NCI-H1105 (cell line): ENCODE measurements at regions not wholly inside any gene's neighbourhood (a gene's known extent, or its start where the extent isn't known, plus 50 kb on each side); places are given as distances from the start of the nearest gene placed in this dataset.
"Not testable (repeated sequence)": the region's sequence is repeated elsewhere in the genome, so short reads cannot be mapped to it uniquely, and the experiment has no call there.

Experiments
- DNase-seq: peaks from one replicate; lab custom pipeline; 2025; lab: John Stamatoyannopoulos, UW

- no peak for DNase-seq
These were observed 161.6 kb downstream of the DDX1 start for GRCh38 chr2:15753233-15753798.

GRCh38 chr2:15753811-15754702 is 162.4 kb downstream of the DDX1 start:
- no peak for DNase-seq

- DNase-seq, result no peak
These were observed 163.0 kb downstream of the DDX1 start for GRCh38 chr2:15754703-15755099.

GRCh38 chr2:15755528-15755927 is 163.9 kb downstream of the DDX1 start:
- no peak for DNase-seq

- DNase-seq, result no peak
These were observed 164.4 kb downstream of the DDX1 start for GRCh38 chr2:15756011-15756550.

DNA sequence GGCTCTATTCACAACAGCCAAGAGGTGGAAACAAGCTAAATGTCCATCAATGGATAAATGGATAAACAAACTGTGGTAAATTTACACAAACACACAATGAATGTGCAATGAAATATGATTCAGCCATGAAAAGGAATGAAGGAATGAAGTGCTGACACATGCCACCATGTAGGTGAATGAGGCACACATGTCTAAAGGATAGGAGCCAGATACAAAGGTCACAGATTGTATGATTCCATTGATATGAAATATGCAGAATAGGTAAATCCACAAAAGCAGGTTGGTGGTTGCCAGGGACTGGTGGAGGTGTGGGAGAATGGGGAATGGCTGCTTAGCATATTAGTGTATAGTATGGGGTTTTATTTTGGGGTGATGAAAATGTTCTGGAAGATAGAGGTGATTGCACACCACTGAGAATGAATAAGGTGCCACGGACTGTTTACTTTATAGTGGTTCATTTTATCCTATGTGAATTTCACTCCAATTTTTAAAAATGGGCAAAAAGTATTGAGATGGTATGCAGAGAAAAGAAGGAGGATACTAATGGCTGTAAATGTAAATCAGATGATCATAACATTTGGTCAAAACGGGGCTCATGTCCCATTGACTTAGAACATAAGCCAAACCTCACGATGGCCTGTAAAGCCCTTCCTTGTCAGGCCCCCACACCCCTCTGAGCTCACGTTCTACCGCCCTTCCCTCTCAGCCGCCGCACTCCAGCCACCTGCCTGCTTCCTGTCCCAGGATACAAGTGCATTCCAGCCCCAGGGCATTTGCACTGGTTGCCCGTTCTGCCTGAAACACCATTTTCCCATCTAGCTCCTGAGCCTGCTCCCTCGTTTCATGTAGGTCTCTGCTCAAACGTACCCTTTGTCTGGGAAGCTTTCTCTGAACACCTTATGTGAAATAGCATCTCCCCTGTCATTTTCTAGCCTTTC is 165.5 kb downstream of the DDX1 start:
- DNase-seq, result no peak

GRCh38 chr2:15757820-15758586 is 166.3 kb downstream of the DDX1 start:
- DNase-seq, result no peak

GRCh38 chr2:15758848-15759247 is 167.2 kb downstream of the DDX1 start:
- no peak for DNase-seq

- DNase-seq, result no peak
These were observed 167.7 kb downstream of the DDX1 start for GRCh38 chr2:15759385-15759784.

DNA sequence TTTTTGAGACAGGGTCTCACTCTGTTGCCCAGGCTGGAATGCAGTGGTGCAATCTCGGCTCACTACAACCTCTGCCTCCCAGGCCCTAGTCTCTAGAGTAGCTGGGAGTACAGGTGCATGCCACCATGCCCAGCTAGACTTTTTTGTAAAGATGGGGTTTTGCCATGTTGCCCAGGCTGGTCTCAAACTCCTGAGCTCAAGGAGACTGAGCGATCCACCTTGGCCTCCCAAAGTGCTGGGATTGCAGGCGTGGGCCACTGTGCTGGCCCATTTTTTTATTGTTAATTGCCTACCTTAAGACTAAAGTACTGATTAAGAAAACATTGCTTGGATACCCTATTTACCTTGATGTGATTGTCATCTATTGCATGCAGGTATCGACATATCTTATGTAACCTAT is 168.1 kb downstream of the DDX1 start:
- not testable (repeated sequence) for DNase-seq

DNA sequence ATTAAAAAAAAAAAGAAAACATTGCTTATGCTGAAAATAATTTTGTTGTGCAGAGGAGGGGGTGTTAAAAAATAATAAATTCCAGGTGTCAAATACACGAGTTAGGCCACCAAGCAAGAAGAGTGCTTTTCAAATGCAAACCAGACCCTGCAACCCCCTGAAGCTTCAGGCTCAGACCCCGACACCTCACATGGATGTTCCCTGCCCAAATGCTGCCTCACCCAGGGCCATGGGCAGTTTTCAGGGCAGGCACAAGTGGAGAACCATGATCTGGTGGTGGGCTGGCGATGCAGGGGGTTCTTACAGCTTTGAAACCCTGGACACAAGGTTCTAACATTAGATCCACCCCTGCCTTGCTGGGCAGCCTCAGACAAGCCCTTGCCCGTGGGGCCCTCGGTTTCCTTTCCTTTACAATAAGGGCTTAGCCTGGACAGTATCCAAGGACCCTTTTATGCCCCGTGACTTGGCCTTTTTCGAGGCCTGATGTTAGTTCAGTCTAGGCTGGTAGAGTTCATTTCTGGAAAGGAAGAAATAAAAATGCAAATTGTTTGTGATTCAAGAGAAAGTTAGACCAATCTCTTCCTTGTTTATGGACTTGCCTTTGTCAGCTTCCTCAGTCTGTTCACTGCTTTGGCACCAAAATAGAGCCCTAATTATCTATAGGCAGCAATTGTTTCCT is 168.7 kb downstream of the DDX1 start:
- DNase-seq, result no peak

- no peak for DNase-seq
These were observed 169.4 kb downstream of the DDX1 start for GRCh38 chr2:15761056-15761455.

DNA sequence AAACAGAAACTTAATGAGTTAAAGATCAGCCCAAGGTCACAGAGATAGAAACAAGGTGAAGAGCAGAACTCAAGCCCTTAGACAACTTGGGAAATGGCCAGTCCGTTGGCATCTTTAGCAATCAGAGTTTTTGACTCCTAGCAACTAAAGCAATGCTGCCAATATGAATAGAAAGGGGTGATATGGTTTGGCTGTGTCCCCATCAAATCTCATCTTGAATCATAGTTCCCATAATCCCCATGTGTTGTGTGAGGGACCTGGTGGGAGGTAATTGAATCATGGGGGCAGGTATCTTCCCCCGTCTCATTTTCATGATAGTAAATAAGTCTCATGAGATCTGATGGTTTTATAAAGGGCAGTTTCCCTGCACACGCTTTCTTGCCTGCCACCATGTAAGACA is 170.2 kb downstream of the DDX1 start:
- no peak for DNase-seq

DNA sequence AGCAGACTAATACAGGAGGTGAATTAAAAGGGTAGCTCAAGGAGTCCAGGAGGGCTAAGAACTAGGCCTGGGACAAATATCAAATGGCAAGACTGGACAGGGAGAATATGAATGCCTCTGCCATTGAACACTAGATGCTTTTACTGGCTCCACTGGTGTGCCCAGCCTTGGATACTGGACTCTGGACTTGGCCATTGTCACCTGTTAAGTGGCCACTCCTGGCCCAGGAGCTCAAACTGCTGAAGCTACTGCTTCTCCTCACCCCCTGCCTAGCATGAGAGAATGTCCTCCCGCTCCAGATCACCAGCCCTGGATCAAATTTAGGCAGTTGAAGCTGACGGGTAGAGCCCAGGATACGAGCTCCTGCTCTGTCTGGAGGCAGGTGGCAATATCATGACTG is 170.8 kb downstream of the DDX1 start:
- no peak for DNase-seq

DNA sequence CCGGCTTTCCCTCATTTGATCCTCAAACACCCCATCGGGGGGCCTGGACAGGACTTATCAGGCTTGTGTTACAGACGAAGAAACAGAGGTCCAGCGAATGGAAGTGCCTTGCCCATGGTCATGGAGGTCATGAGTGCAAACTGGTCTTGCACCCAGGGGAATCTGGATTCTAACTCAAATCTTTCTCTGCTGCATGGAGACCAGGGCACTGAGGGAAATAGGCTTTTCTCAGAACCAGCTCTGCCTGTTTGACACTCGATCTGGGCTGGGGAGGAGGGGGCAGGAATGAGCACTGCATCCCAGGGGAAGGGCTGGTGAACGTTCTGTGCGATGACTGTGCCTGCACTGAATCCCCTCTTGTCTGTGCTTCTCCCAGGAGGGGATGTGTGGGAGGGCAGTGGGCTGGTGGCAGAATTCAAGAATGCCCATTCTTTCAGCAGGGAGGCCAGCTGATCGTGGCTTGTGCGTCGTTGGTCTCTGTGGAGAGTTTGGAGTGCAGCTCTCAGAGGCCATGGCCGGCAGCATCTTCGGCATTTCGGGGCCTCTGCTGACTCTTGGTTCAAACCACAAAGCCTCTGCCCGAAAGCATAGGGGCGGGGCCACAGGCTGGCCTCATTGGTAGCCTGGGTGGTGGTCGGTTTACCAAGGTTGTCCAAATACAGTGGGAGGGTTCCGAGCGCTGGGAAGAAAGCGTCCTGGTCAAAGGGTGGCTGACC is 171.6 kb downstream of the DDX1 start:
- DNase-seq, result no peak

DNA sequence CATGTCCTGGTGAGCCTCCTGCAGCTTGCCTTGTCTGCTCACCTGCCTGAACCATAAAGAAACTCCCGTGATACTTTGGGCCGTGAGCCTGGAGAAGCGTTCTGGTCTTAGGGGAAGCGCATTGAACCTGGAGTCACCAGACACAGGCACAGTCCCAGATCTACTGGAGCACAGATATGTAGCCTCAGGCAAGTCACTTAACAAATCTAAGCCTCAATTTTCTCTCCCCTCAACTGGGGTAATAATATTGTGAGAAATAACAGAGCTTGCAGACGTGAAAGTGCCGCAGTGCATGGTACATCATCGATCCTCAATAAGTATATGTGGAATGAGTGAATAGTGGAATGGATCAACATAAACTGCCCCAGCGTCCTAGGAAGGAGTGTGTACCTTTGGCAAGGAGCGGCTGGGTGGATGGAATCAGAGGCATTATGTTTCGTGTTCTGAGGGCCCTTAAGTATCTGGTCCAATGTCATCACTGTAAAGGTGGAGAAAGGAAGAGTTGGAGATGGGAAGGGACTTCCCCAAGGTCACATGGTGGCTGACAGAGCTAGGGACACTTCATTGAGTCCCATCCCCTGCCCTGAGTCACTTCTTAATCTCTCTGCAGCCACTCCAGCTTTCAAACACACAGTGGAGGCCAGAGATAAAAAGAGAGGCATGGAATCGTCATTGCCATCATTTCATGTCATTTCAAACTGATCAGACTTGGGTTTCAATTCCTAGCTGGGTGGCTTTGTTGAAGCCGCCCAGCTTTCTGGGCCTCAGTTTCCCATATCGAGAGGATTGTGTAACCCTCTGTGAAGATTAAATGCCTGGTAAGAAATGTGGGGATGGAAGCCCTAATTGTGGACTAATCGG is 172.4 kb downstream of the DDX1 start:
- no peak for DNase-seq

GRCh38 chr2:15764683-15765011 is 173.0 kb downstream of the DDX1 start:
- no peak for DNase-seq

GRCh38 chr2:15765211-15765610 is 173.5 kb downstream of the DDX1 start:
- no peak for DNase-seq

- no peak for DNase-seq
These were observed 174.1 kb downstream of the DDX1 start for GRCh38 chr2:15765686-15766302.
